ENCODE measurements at regions not wholly inside any gene's neighbourhood (a gene's known extent, or its start where the extent isn't known, plus 50 kb on each side); places are given as distances from the start of the nearest gene placed in this dataset.

GRCh38 chr16:65418435-65418834 is 296.6 kb upstream of the CDH11 start:
- Mint-ChIP-seq H3K27me3 (ENCODE audit: low read depth) (no peaks in the 10 kb centered on the region), H3K4me1 (0 out of 2 replicates have a peak, but pooled peaks cover 3% of the 10 kb centered on the region), H3K36me3 (no peaks in the 10 kb centered on the region), H3K27ac (no peak overlapping the region), H3K4me3 (no peak overlapping the region), H3K9me3 (peaks cover 21% of the 10 kb centered on the region)
- ChIA-PET POLR2A (no interaction called here), CTCF (no interaction called here)
- ATAC-seq (no peak), DNase-seq (ENCODE audit: low spot score) (no peak)
- TF ChIP-seq EMX1 (CRISPR knock-in tag; IDR thresholded peaks at IDR 0.05) (no peak), FOXP1 (CRISPR knock-in tag; IDR thresholded peaks at IDR 0.05; ENCODE audit: borderline replicate concordance) (no peak), IRF1 (CRISPR knock-in tag; IDR thresholded peaks at IDR 0.05) (no peak), ERG (CRISPR knock-in tag; IDR thresholded peaks at IDR 0.05) (no peak), USF2 (CRISPR knock-in tag; IDR thresholded peaks at IDR 0.05) (no peak), RORB (CRISPR knock-in tag; IDR thresholded peaks at IDR 0.05) (no peak), ZNF423 (CRISPR knock-in tag; IDR thresholded peaks at IDR 0.05) (no peak), TCF7 (CRISPR knock-in tag; IDR thresholded peaks at IDR 0.05; ENCODE audit: low read depth) (no peak), SP1 (CRISPR knock-in tag; conservative IDR thresholded peaks at IDR 0.05) (no peak), ATF2 (CRISPR knock-in tag; IDR thresholded peaks at IDR 0.05; ENCODE audit: borderline replicate concordance, low read depth) (no peak), ZNF512 (CRISPR knock-in tag; IDR thresholded peaks at IDR 0.05; ENCODE audit: borderline replicate concordance) (no peak), NR2C2 (CRISPR knock-in tag; IDR thresholded peaks at IDR 0.05) (no peak), MXD4 (CRISPR knock-in tag; IDR thresholded peaks at IDR 0.05; ENCODE audit: borderline replicate concordance) (no peak), ZNF532 (CRISPR knock-in tag; IDR thresholded peaks at IDR 0.05; ENCODE audit: borderline replicate concordance) (no peak), NR3C1 (CRISPR knock-in tag; conservative IDR thresholded peaks at IDR 0.05; ENCODE audit: low read depth) (no peak)

GRCh38 chr16:65415460-65415859 is 293.6 kb upstream of the CDH11 start:
- ATAC-seq (no peak), DNase-seq (ENCODE audit: low spot score) (no peak)
- no peaks in the 10 kb centered on the region for H3K4me1 Mint-ChIP-seq
- H3K9me3 Mint-ChIP-seq, result peaks cover 19% of the 10 kb centered on the region
- H3K36me3 Mint-ChIP-seq, result no peaks in the 10 kb centered on the region
- no peak overlapping the region for H3K4me3 Mint-ChIP-seq
- ChIA-PET POLR2A (no interaction called here), CTCF (no interaction called here)
- no peak overlapping the region for H3K27ac Mint-ChIP-seq
- H3K27me3 Mint-ChIP-seq (ENCODE audit: low read depth), result no peaks in the 10 kb centered on the region; the same call in 1 of the 2 replicates
- TF ChIP-seq PRRX2 (CRISPR knock-in tag; IDR thresholded peaks at IDR 0.05) (no peak), ZNF138 (CRISPR knock-in tag; conservative IDR thresholded peaks at IDR 0.05) (no peak), ZMAT4 (CRISPR knock-in tag; IDR thresholded peaks at IDR 0.05) (no peak), ZNF121 (CRISPR knock-in tag; IDR thresholded peaks at IDR 0.05) (no peak), ZNF317 (CRISPR knock-in tag; IDR thresholded peaks at IDR 0.05; ENCODE audit: borderline replicate concordance, low read depth) (no peak), NFATC4 (CRISPR knock-in tag; IDR thresholded peaks at IDR 0.05) (no peak), OVOL2 (CRISPR knock-in tag; IDR thresholded peaks at IDR 0.05; ENCODE audit: borderline replicate concordance) (no peak), AR (CRISPR knock-in tag; IDR thresholded peaks at IDR 0.05) (no peak), MXD4 (CRISPR knock-in tag; IDR thresholded peaks at IDR 0.05; ENCODE audit: borderline replicate concordance) (no peak), EMX1 (CRISPR knock-in tag; IDR thresholded peaks at IDR 0.05) (no peak)

Measured in WTC11 (cell line).